Common myeloid progenitor, CD34-positive (primary cell): ENCODE measurements at regions not wholly inside any gene's neighbourhood (a gene's known extent, or its start where the extent isn't known, plus 50 kb on each side); places are given as distances from the start of the nearest gene placed in this dataset.
"Not testable (repeated sequence)": the region's sequence is repeated elsewhere in the genome, so short reads cannot be mapped to it uniquely, and the experiment has no call there.

ENCODE experiments used
- CTCF ChIA-PET: fragments of 350-600 bp; sonication (Branson Sonifier 250); formaldehyde crosslinking; loops from one replicate; lab custom pipeline; 2021; ENCODE audit warnings: antibody characterized with exemption; lab: Charles Lee
- POLR2A ChIA-PET: fragments of 350-600 bp; sonication (Branson Sonifier 250); formaldehyde crosslinking; loops from one replicate; lab custom pipeline; 2021; ENCODE audit warnings: antibody characterized with exemption; lab: Charles Lee
- DNase-seq, 3 donors: peaks; one replicate each; pipeline versions ENCODE4 v3.0.0 to v3.0.0-alpha.2; 2013
- H3K27ac ChIP-seq, 2 experiments: 1 replicate in 1 of 2; 2 replicates in 1 of 2; pipeline ENCODE4 v1.7.0; 2013; ENCODE audit warnings: inconsistent platforms in 2 of 2, low read length in 2 of 2, mild to moderate bottlenecking in 2 of 2, low read depth in 1 of 2, moderate library complexity in 1 of 2; ENCODE audit not compliant: severe bottlenecking in 2 of 2, insufficient read depth in 1 of 2, poor library complexity in 1 of 2
- H3K27me3 ChIP-seq, 5 experiments: replicated peaks in 2 of 5; 1 replicate in 3 of 5; 2 replicates in 2 of 5; pipeline versions ENCODE4 v1.6.1 to v1.7.0; 2013; ENCODE audit warnings: low read length in 4 of 5, mild to moderate bottlenecking in 2 of 5, moderate library complexity in 2 of 5, inconsistent platforms in 1 of 5; ENCODE audit not compliant: insufficient read depth in 5 of 5, control insufficient read depth in 4 of 5
- H3K36me3 ChIP-seq, 4 experiments: 1 replicate in 2 of 4; 2 replicates in 2 of 4; pipeline versions ENCODE4 v1.6.1 to v1.7.0; 2013; ENCODE audit warnings: low read length in 3 of 4, control low read depth in 1 of 4, mild to moderate bottlenecking in 1 of 4; ENCODE audit not compliant: control insufficient read depth in 4 of 4, insufficient read depth in 4 of 4
- H3K4me1 ChIP-seq, 4 experiments: 1 replicate in 3 of 4; 2 replicates in 1 of 4; pipeline versions ENCODE4 v1.6.1 to v1.7.1; 2013; ENCODE audit warnings: low read length in 3 of 4, mild to moderate bottlenecking in 3 of 4, control low read depth in 1 of 4, inconsistent platforms in 1 of 4, moderate library complexity in 1 of 4; ENCODE audit not compliant: control insufficient read depth in 4 of 4, insufficient read depth in 4 of 4; ENCODE audit errors: control extremely low read depth in 1 of 4
- H3K4me3 ChIP-seq, 7 experiments: 1 replicate in 4 of 7; 2 replicates in 3 of 7; pipeline versions ENCODE4 v1.5.1 to v1.7.0; 2013; ENCODE audit warnings: mild to moderate bottlenecking in 7 of 7, low read length in 6 of 7, moderate library complexity in 6 of 7, inconsistent platforms in 2 of 7, low read depth in 2 of 7, control low read depth in 1 of 7; ENCODE audit not compliant: insufficient read depth in 4 of 7, control insufficient read depth in 1 of 7; ENCODE audit errors: extremely low read depth in 1 of 7
- H3K9me3 ChIP-seq, 5 experiments: 1 replicate in 4 of 5; 2 replicates in 1 of 5; pipeline versions ENCODE4 v1.6.1 to v1.7.1; 2013; ENCODE audit warnings: low read length in 4 of 5, mild to moderate bottlenecking in 2 of 5, inconsistent platforms in 1 of 5, low read depth in 1 of 5, moderate library complexity in 1 of 5; ENCODE audit not compliant: control insufficient read depth in 4 of 5, insufficient read depth in 2 of 5; ENCODE audit errors: control extremely low read depth in 1 of 5
- WGBS: methylation state at CpG from one replicate; pipeline ENCODE4 v1.1.5; 2013; ENCODE audit not compliant: insufficient coverage; 5-methylcytosine and 5-hydroxymethylcytosine counted together

- Histone ChIP-seq H3K27me3 (no peaks in the 10 kb centered on the region), H3K9me3 (no peaks in the 10 kb centered on the region), H3K36me3 (no peaks in the 10 kb centered on the region), H3K4me3 (no peak overlapping the region), H3K4me1 (no peaks in the 10 kb centered on the region), H3K27ac (no peak overlapping the region)
- WGBS = 96% methylated on average over 3 of the region's 4 CpGs
- DNase-seq = no peak
- POLR2A ChIA-PET = no interaction called here
- CTCF ChIA-PET = no interaction called here
Observed at GRCh38 chr5:27778121-27778520, 739.7 kb upstream of the CDH9 start.

- Histone ChIP-seq H3K36me3 (no peaks in the 10 kb centered on the region), H3K9me3 (no peaks in the 10 kb centered on the region), H3K4me3 (no peak overlapping the region), H3K27ac (no peak overlapping the region), H3K27me3 (no peaks in the 10 kb centered on the region), H3K4me1 (no peaks in the 10 kb centered on the region)
- ChIA-PET POLR2A (no interaction called here), CTCF (no interaction called here)
- WGBS = no CpG with 5 or more reads among the region's 1 CpG
- DNase-seq = no peak
Observed at GRCh38 chr5:27773636-27774035, 735.2 kb upstream of the CDH9 start.

GRCh38 chr5:27773166-27773565 lies 734.8 kb upstream of the CDH9 start:
- ChIA-PET POLR2A (no interaction called here), CTCF (no interaction called here)
- WGBS = 100% methylated on average over 1 of the region's 3 CpGs
- no peaks in the 10 kb centered on the region for H3K36me3 ChIP-seq
- H3K9me3 ChIP-seq = no peaks in the 10 kb centered on the region
- no peak overlapping the region for H3K4me3 ChIP-seq
- H3K27me3 ChIP-seq = no peaks in the 10 kb centered on the region
- H3K27ac ChIP-seq = no peak overlapping the region
- H3K4me1 ChIP-seq = no peaks in the 10 kb centered on the region
- DNase-seq = no peak

GRCh38 chr5:27769748-27770402 lies 731.5 kb upstream of the CDH9 start:
- POLR2A ChIA-PET = no interaction called here
- H3K27me3 ChIP-seq = no peaks in the 10 kb centered on the region
- H3K4me1 ChIP-seq = no peaks in the 10 kb centered on the region
- H3K4me3 ChIP-seq = no peak overlapping the region
- H3K27ac ChIP-seq = no peak overlapping the region
- no peak for DNase-seq
- CTCF ChIA-PET = no interaction called here
- H3K9me3 ChIP-seq = no peaks in the 10 kb centered on the region
- no peaks in the 10 kb centered on the region for H3K36me3 ChIP-seq
- 90% methylated on average over 2 of the region's 6 CpGs for WGBS

GRCh38 chr5:27748847-27749246 lies 710.5 kb upstream of the CDH9 start:
- H3K4me3 ChIP-seq = no peak overlapping the region
- DNase-seq = no peak
- no peaks in the 10 kb centered on the region for H3K36me3 ChIP-seq
- POLR2A ChIA-PET = no interaction called here
- no peaks in the 10 kb centered on the region for H3K27me3 ChIP-seq
- H3K27ac ChIP-seq = no peak overlapping the region
- peaks cover 0 to 4% (median 0%) of the 10 kb centered on the region in 5 experiments for H3K9me3 ChIP-seq
- CTCF ChIA-PET = no interaction called here
- no peaks in the 10 kb centered on the region for H3K4me1 ChIP-seq

- H3K27me3 ChIP-seq, H3K36me3 ChIP-seq, CTCF ChIA-PET, DNase-seq, POLR2A ChIA-PET, H3K27ac ChIP-seq, H3K4me1 ChIP-seq, H3K9me3 ChIP-seq, H3K4me3 ChIP-seq: not testable (repeated sequence)
- WGBS = 96% methylated on average over 32 of the region's 35 CpGs
Observed at GRCh38 chr5:27743383-27743979, 705.1 kb upstream of the CDH9 start.

- Histone ChIP-seq H3K36me3 (no peaks in the 10 kb centered on the region), H3K27ac (no peak overlapping the region), H3K4me3 (no peak overlapping the region), H3K27me3 (no peaks in the 10 kb centered on the region), H3K9me3 (peaks cover 0 to 3% (median 0%) of the 10 kb centered on the region in 5 experiments), H3K4me1 (no peaks in the 10 kb centered on the region)
- ChIA-PET POLR2A (no interaction called here), CTCF (no interaction called here)
- no peak for DNase-seq
- 97% methylated on average over 6 of the region's 6 CpGs for WGBS
Observed at GRCh38 chr5:27742805-27743204, 704.4 kb upstream of the CDH9 start.
